H1 (cell line): ENCODE measurements at regions not wholly inside any gene's neighbourhood (a gene's known extent, or its start where the extent isn't known, plus 50 kb on each side); places are given as distances from the start of the nearest gene placed in this dataset.
A peak's percentile ranks its signal among the peaks of the same experiment; 100 is the strongest.

Experiments
- CTCF ChIA-PET: fragments of 300-600 bp; sonication (Branson Sonifier 250); formaldehyde crosslinking; loops from one replicate; lab custom pipeline; 2021; ENCODE audit not compliant: partially characterized antibody; lab: Charles Lee
- POLR2A ChIA-PET: fragments of 300-600 bp; sonication (Branson Sonifier 250); formaldehyde crosslinking; loops from one replicate; lab custom pipeline; 2021; ENCODE audit warnings: inconsistent platforms; ENCODE audit not compliant: partially characterized antibody; lab: Charles Lee
- DNase-seq, 2 experiments: peaks; one replicate each; pipeline versions ENCODE4 v3.0.0 to v3.0.0-alpha.2; 2010 to 2022; ENCODE audit warnings: low spot score in 2 of 2, low read depth in 1 of 2, mixed read lengths in 1 of 2
- FAIRE-seq: peaks from 2 replicates; lab custom pipeline; 2011; peaks lifted over from hg19 to GRCh38; lab: Jason Lieb, UNC
- H2AFZ ChIP-seq: 2 replicates; pipeline ENCODE4 v1.8.1; 2012; ENCODE audit warnings: low read length, inconsistent platforms
- H2AK5ac ChIP-seq: 2 replicates; pipeline ENCODE4 v1.6.1; 2013; ENCODE audit warnings: low read depth, low read length
- H2BK120ac ChIP-seq: replicated peaks from 2 replicates; pipeline ENCODE3; 2013; ENCODE audit warnings: low read depth, low read length, inconsistent platforms
- H2BK12ac ChIP-seq: 2 replicates; pipeline ENCODE4 v1.6.1; 2013; ENCODE audit warnings: low read depth, low read length
- H2BK15ac ChIP-seq: 2 replicates; pipeline ENCODE4 v1.6.1; 2013; ENCODE audit warnings: low read length
- H2BK20ac ChIP-seq: 2 replicates; pipeline ENCODE4 v1.6.1; 2013; ENCODE audit warnings: low read length
- H2BK5ac ChIP-seq: 2 replicates; pipeline ENCODE4 v1.6.1; 2013; ENCODE audit warnings: low read depth, low read length
- H3K14ac ChIP-seq: 2 replicates; pipeline ENCODE4 v1.6.1; 2013; ENCODE audit warnings: inconsistent platforms; ENCODE audit not compliant: insufficient read length
- H3K18ac ChIP-seq: 2 replicates; pipeline ENCODE4 v1.6.1; 2013; ENCODE audit warnings: low read length; ENCODE audit errors: extremely low read depth
- H3K23ac ChIP-seq: 2 replicates; pipeline ENCODE4 v1.6.1; 2013; ENCODE audit warnings: inconsistent platforms; ENCODE audit not compliant: insufficient read length
- H3K23me2 ChIP-seq: 2 replicates; pipeline ENCODE4 v1.6.1; 2013; ENCODE audit warnings: low read depth, low read length
- H3K27ac ChIP-seq: 2 replicates; pipeline ENCODE4 v1.6.1; 2011; ENCODE audit warnings: low read depth, low read length, inconsistent platforms
- H3K27me3 ChIP-seq, 4 experiments: replicated peaks in 1 of 4; 1 replicate in 1 of 4; 2 replicates in 3 of 4; pipeline versions ENCODE4 v1.6.1 to v1.8.1; 2011 to 2013; ENCODE audit warnings: low read length in 3 of 4, mild to moderate bottlenecking in 3 of 4, inconsistent platforms in 2 of 4, mixed read lengths in 2 of 4, moderate library complexity in 1 of 4; ENCODE audit not compliant: control insufficient read depth in 3 of 4, insufficient read depth in 3 of 4; ENCODE audit errors: extremely low read depth in 1 of 4
- H3K36me3 ChIP-seq, 4 experiments: 2 replicates each; pipeline versions ENCODE4 v1.6.1 to v1.8.1; 2011 to 2013; ENCODE audit warnings: mild to moderate bottlenecking in 4 of 4, low read length in 3 of 4, moderate library complexity in 2 of 4, control low read depth in 1 of 4, inconsistent platforms in 1 of 4; ENCODE audit not compliant: insufficient read depth in 4 of 4, control insufficient read depth in 2 of 4
- H3K4ac ChIP-seq: replicated peaks from 2 replicates; pipeline ENCODE3; 2013; ENCODE audit warnings: low read length, low read depth, mixed read lengths, inconsistent platforms; ENCODE audit not compliant: insufficient read length
- H3K4me1 ChIP-seq, 4 experiments: replicated peaks in 1 of 4; 1 replicate in 1 of 4; 2 replicates in 3 of 4; pipeline versions ENCODE4 v1.6.1 to v1.8.1; 2011 to 2013; ENCODE audit warnings: low read length in 3 of 4, inconsistent platforms in 2 of 4, mixed read lengths in 1 of 4; ENCODE audit not compliant: insufficient read depth in 4 of 4, control insufficient read depth in 3 of 4
- H3K4me2 ChIP-seq, 2 experiments: 2 replicates each; pipeline versions ENCODE4 v1.6.1 to v1.8.1; 2011 to 2013; ENCODE audit warnings: low read depth in 2 of 2, low read length in 2 of 2, control low read depth in 1 of 2, inconsistent platforms in 1 of 2, mild to moderate bottlenecking in 1 of 2; ENCODE audit not compliant: insufficient read depth in 1 of 2
- H3K4me3 ChIP-seq, 4 experiments: fragments of 200-600, 300-600 bp in 1 of 4; sonication (generic), shearing (Covaris generic), sonication (Bioruptor Twin) in 1 of 4; 2 replicates each; pipeline versions ENCODE4 v1.5.1 to v1.8.1; 2011 to 2016; ENCODE audit warnings: low read length in 4 of 4, low read depth in 3 of 4, control low read depth in 2 of 4, inconsistent platforms in 2 of 4, mild to moderate bottlenecking in 2 of 4, mixed read lengths in 1 of 4, moderate library complexity in 1 of 4; ENCODE audit not compliant: insufficient read depth in 2 of 4; ENCODE audit errors: extremely low read depth in 1 of 4
- H3K56ac ChIP-seq: replicated peaks from 2 replicates; pipeline ENCODE3; 2013; ENCODE audit warnings: low read depth, mild to moderate bottlenecking, mixed read lengths, low read length, inconsistent platforms; ENCODE audit not compliant: insufficient read length
- H3K79me1 ChIP-seq: 2 replicates; pipeline ENCODE4 v1.6.1; 2013; ENCODE audit warnings: low read depth, low read length, control low read depth
- H3K79me2 ChIP-seq, 2 experiments: 2 replicates each; pipeline versions ENCODE4 v1.6.1 to v1.8.1; 2012 to 2013; ENCODE audit warnings: low read length in 2 of 2, mild to moderate bottlenecking in 2 of 2, inconsistent platforms in 1 of 2; ENCODE audit not compliant: insufficient read depth in 2 of 2, control insufficient read depth in 1 of 2
- H3K9ac ChIP-seq, 4 experiments: replicated peaks in 1 of 4; 1 replicate in 1 of 4; 2 replicates in 3 of 4; pipeline versions ENCODE4 v1.6.1 to v1.8.1; 2011 to 2013; ENCODE audit warnings: low read depth in 3 of 4, low read length in 3 of 4, control low read depth in 2 of 4, mild to moderate bottlenecking in 2 of 4, moderate library complexity in 2 of 4, inconsistent platforms in 1 of 4; ENCODE audit errors: extremely low read depth in 1 of 4
- H3K9me3 ChIP-seq, 2 experiments: 2 replicates each; pipeline versions ENCODE4 v1.6.1 to v1.8.1; 2012 to 2013; ENCODE audit warnings: mild to moderate bottlenecking in 2 of 2, moderate library complexity in 2 of 2, control low read depth in 1 of 2, inconsistent platforms in 1 of 2, low read depth in 1 of 2, low read length in 1 of 2, mixed read lengths in 1 of 2; ENCODE audit not compliant: insufficient read depth in 2 of 2
- H4K20me1 ChIP-seq, 2 experiments: replicated peaks in 1 of 2; 2 replicates each; pipeline versions ENCODE3 to v1.8.1; 2011 to 2013; ENCODE audit warnings: inconsistent platforms in 2 of 2, low read length in 2 of 2, mild to moderate bottlenecking in 1 of 2; ENCODE audit not compliant: insufficient read depth in 2 of 2, control insufficient read depth in 1 of 2
- H4K5ac ChIP-seq: 2 replicates; pipeline ENCODE4 v1.6.1; 2013; ENCODE audit warnings: low read length, low read depth, mixed read lengths, inconsistent platforms; ENCODE audit not compliant: insufficient read length
- H4K8ac ChIP-seq: 2 replicates; pipeline ENCODE4 v1.8.0; 2013; ENCODE audit warnings: mild to moderate bottlenecking, moderate library complexity, low read length, inconsistent platforms; ENCODE audit not compliant: insufficient read depth; ENCODE audit errors: extremely low read depth
- H4K91ac ChIP-seq: replicated peaks from 2 replicates; pipeline ENCODE3; 2013; ENCODE audit warnings: low read length, mixed read lengths, inconsistent platforms; ENCODE audit not compliant: insufficient read length
- CHD1 ChIP-seq: IDR thresholded peaks from 2 replicates; pipeline ENCODE4 v1.6.1; 2012; ENCODE audit warnings: low read depth, low read length, improper control_type of control experiment
- EGR1 ChIP-seq: IDR thresholded peaks from 2 replicates; pipeline ENCODE4 v1.6.1; 2011; ENCODE audit warnings: low read depth, low read length, borderline replicate concordance
- EP300 ChIP-seq, 2 experiments: IDR thresholded peaks; 1 replicate in 1 of 2; 2 replicates in 1 of 2; pipeline ENCODE4 v1.6.1; 2011 to 2012; ENCODE audit warnings: low read depth in 2 of 2, low read length in 2 of 2, mild to moderate bottlenecking in 2 of 2, borderline replicate concordance in 1 of 2, inconsistent platforms in 1 of 2, moderate library complexity in 1 of 2
- GTF2F1 ChIP-seq: IDR thresholded peaks from 2 replicates; pipeline ENCODE4 v1.6.1; 2012; ENCODE audit warnings: low read depth, low read length, improper control_type of control experiment, borderline replicate concordance
- HDAC2 ChIP-seq, 2 experiments: fragments of 300-600 bp in 1 of 2; sonication (generic) in 1 of 2; IDR thresholded peaks; 2 replicates each; pipeline ENCODE4 v1.6.1; 2011 to 2012; ENCODE audit warnings: low read depth in 2 of 2, low read length in 2 of 2, mild to moderate bottlenecking in 2 of 2, moderate library complexity in 2 of 2, borderline replicate concordance in 1 of 2, inconsistent platforms in 1 of 2
- KDM1A ChIP-seq: fragments of 200-600, 300-600 bp; sonication (generic); IDR thresholded peaks from 2 replicates; pipeline ENCODE4 v1.7.1; 2016; ENCODE audit warnings: mild to moderate bottlenecking, low read length, borderline replicate concordance
- KDM5A ChIP-seq: fragments of 200-600 bp; IDR thresholded peaks from 2 replicates; pipeline ENCODE4 v1.7.1; 2012; ENCODE audit warnings: mild to moderate bottlenecking, low read length, inconsistent platforms, mixed read lengths
- MAFK ChIP-seq: IDR thresholded peaks from 2 replicates; pipeline ENCODE4 v1.6.1; 2012; ENCODE audit warnings: low read depth, mild to moderate bottlenecking, improper control_type of control experiment, low read length
- POLR2A ChIP-seq, 2 experiments: IDR thresholded peaks; 1 replicate in 1 of 2; 2 replicates in 1 of 2; pipeline ENCODE4 v1.6.1; 2011; ENCODE audit warnings: low read depth in 2 of 2, low read length in 2 of 2, mild to moderate bottlenecking in 2 of 2; ENCODE audit errors: control extremely low read depth in 1 of 2
- POLR2AphosphoS5 ChIP-seq: IDR thresholded peaks from 2 replicates; pipeline ENCODE4 v1.6.1; 2011; ENCODE audit warnings: low read depth, low read length
- RNF2 ChIP-seq: fragments of 200-900, 300-1000 bp; sonication (generic); IDR thresholded peaks from 2 replicates; pipeline ENCODE4 v1.7.1; 2016; ENCODE audit warnings: borderline replicate concordance, low read depth, mild to moderate bottlenecking, antibody characterized with exemption, low read length; ENCODE audit not compliant: poor library complexity, severe bottlenecking; ENCODE audit errors: missing control alignments
- RXRA ChIP-seq: IDR thresholded peaks from 2 replicates; pipeline ENCODE4 v1.6.1; 2011; ENCODE audit warnings: low read depth, mild to moderate bottlenecking, low read length, moderate library complexity; ENCODE audit not compliant: insufficient read depth
- SAP30 ChIP-seq: fragments of 300-600 bp; sonication (generic); IDR thresholded peaks from 2 replicates; pipeline ENCODE4 v1.7.1; 2012; ENCODE audit warnings: low read length, moderate library complexity, mild to moderate bottlenecking, inconsistent platforms; ENCODE audit not compliant: insufficient read depth, insufficient replicate concordance
- SP4 ChIP-seq: IDR thresholded peaks from 2 replicates; pipeline ENCODE4 v1.6.1; 2012; ENCODE audit warnings: low read length, inconsistent platforms
- WGBS, 2 experiments: shearing (Covaris generic) in 1 of 2; methylation state at CpG; one replicate each; pipeline versions ENCODE4 v1.1.6 to v1.1.7; 2013 to 2015; ENCODE audit warnings: low lambda C conversion rate in 2 of 2, mixed read lengths in 2 of 2, inconsistent platforms in 1 of 2, low coverage in 1 of 2, missing lambda C conversion rate in 1 of 2; ENCODE audit not compliant: insufficient replicate concordance in 2 of 2, insufficient coverage in 1 of 2, insufficient read length in 1 of 2; ENCODE audit errors: extremely low coverage in 1 of 2, missing lambda C conversion rate in 1 of 2; 5-methylcytosine and 5-hydroxymethylcytosine counted together

GRCh38 chr7:156019308-156019707 is 207.0 kb upstream of the SHH start:
- no peaks in the 10 kb centered on the region for H3K9me3 ChIP-seq
- H2BK15ac ChIP-seq = no peak overlapping the region; the same call in 1 of the 2 replicates
- no peaks in the 10 kb centered on the region; a peak in 1 of 7 replicates for H3K27me3 ChIP-seq
- no peak overlapping the region for H2BK12ac ChIP-seq
- no peak overlapping the region for H3K9ac ChIP-seq
- no peak overlapping the region for H4K8ac ChIP-seq
- no peak overlapping the region for H3K14ac ChIP-seq
- no peaks in the 10 kb centered on the region for H4K20me1 ChIP-seq
- H3K23ac ChIP-seq = no peak overlapping the region
- POLR2A ChIA-PET = no interaction called here
- H3K4me2 ChIP-seq = no peak overlapping the region
- H2BK5ac ChIP-seq = no peak overlapping the region
- no peak overlapping the region for H3K4me3 ChIP-seq
- no peak overlapping the region for H3K4ac ChIP-seq
- no peak overlapping the region for H2BK120ac ChIP-seq
- no peak overlapping the region for H4K91ac ChIP-seq
- H3K79me1 ChIP-seq = no peaks in the 10 kb centered on the region
- DNase-seq = peak in 1 of 2 experiments; percentile 8
- H2AK5ac ChIP-seq = no peak overlapping the region
- H3K18ac ChIP-seq = no peak overlapping the region
- H3K36me3 ChIP-seq = no peaks in the 10 kb centered on the region
- H2AFZ ChIP-seq = no peak overlapping the region
- CTCF ChIA-PET = interaction anchor here (0.7 kb wide), 1 partner anchor 882 kb away, joined by 3 read pairs; no protein-coding TSS in a partner anchor
- 90% methylated on average over 7 of the region's 7 CpGs; no CpG with 5 or more reads in 1 of the 2 experiments for whole genome bisulfite sequencing, 2 experiments
- no peak overlapping the region for H4K5ac ChIP-seq
- no peak overlapping the region for H2BK20ac ChIP-seq
- no peak overlapping the region for H3K27ac ChIP-seq
- H3K23me2 ChIP-seq = no peaks in the 10 kb centered on the region
- H3K79me2 ChIP-seq = no peaks in the 10 kb centered on the region
- no peak for FAIRE-seq
- H3K4me1 ChIP-seq = peaks cover 0 to 2% (median 0%) of the 10 kb centered on the region in 4 experiments; a peak in 2 of 7 replicates
- H3K56ac ChIP-seq = no peak overlapping the region
- TF ChIP-seq RXRA (no peak), MAFK (no peak), SP4 (no peak), EP300 (IDR thresholded peaks at IDR 0.05; ENCODE audit: borderline replicate concordance in 1 of 2, low read depth in 2 of 2, low read length in 2 of 2) (no peak), GTF2F1 (no peak), SAP30 (no peak), POLR2AphosphoS5 (no peak), HDAC2 (IDR thresholded peaks at IDR 0.05; ENCODE audit: borderline replicate concordance in 1 of 2, low read depth in 2 of 2, low read length in 2 of 2) (no peak), RNF2 (no peak), KDM5A (no peak), EGR1 (no peak), CHD1 (no peak), POLR2A (IDR thresholded peaks at IDR 0.05; ENCODE audit: control extremely low read depth in 1 of 2, low read depth in 2 of 2, low read length in 2 of 2) (no peak), KDM1A (no peak)
